PC-3 (cell line): ENCODE measurements at regions not wholly inside any gene's neighbourhood (a gene's known extent, or its start where the extent isn't known, plus 50 kb on each side); places are given as distances from the start of the nearest gene placed in this dataset.

Experiments used
- ATAC-seq: fragments of 200-7000 bp; cut with Tn5 transposase; 2 replicates; pipeline ENCODE4 v1.9.1; 2020; ENCODE audit warnings: mild to moderate bottlenecking, moderate library complexity
- BruUV-seq: library from RNA; stranded (reverse); fragments of 400-500 nt; replicated peaks from 2 replicates; lab custom pipeline; 2021; lab: Mats Ljungman, UMichigan
- CTCF ChIA-PET: fragments of 300-600 bp; sonication (Branson Sonifier 250); formaldehyde crosslinking; loops from one replicate; lab custom pipeline; 2022; ENCODE audit warnings: antibody characterized with exemption; lab: Charles Lee
- POLR2A ChIA-PET: fragments of 300-600 bp; sonication (Branson Sonifier 250); formaldehyde crosslinking; loops from one replicate; lab custom pipeline; 2022; ENCODE audit warnings: antibody characterized with exemption; ENCODE audit not compliant: unreplicated experiment; lab: Charles Lee
- DNase-seq: peaks from one replicate; pipeline ENCODE4 v3.0.0-alpha.2; 2015
- H2AFZ ChIP-seq: fragments of 300-600 bp; sonication (generic); 2 replicates; pipeline ENCODE4 v1.6.0; 2016; ENCODE audit warnings: antibody characterized with exemption, low read length
- H3F3A ChIP-seq: fragments of 300-600 bp; sonication (generic); one replicate; pipeline ENCODE4 v1.6.0; 2017; ENCODE audit warnings: antibody characterized with exemption, low read length, control low read depth, mild to moderate bottlenecking; ENCODE audit not compliant: unreplicated experiment
- H3K27ac ChIP-seq: fragments of 300-600 bp; sonication (generic); 2 replicates; pipeline ENCODE4 v1.5.1; 2016; ENCODE audit warnings: mild to moderate bottlenecking, low read length
- H3K27me3 ChIP-seq: fragments of 300-600 bp; sonication (generic); 2 replicates; pipeline ENCODE4 v1.6.1; 2016; ENCODE audit warnings: low read length, mixed read lengths
- H3K36me3 ChIP-seq: fragments of 300-600 bp; sonication (generic); 2 replicates; pipeline ENCODE4 v1.6.1; 2016; ENCODE audit warnings: low read depth, mixed run types, low read length, mixed read lengths
- H3K4me1 ChIP-seq: fragments of 300-600 bp; sonication (generic); 2 replicates; pipeline ENCODE4 v1.5.1; 2016; ENCODE audit warnings: low read length; ENCODE audit not compliant: insufficient read depth
- H3K4me2 ChIP-seq: fragments of 300-600 bp; sonication (generic); 2 replicates; pipeline ENCODE4 v1.6.0; 2016; ENCODE audit warnings: low read length
- H3K4me3 ChIP-seq: fragments of 300-600 bp; sonication (generic); 2 replicates; pipeline ENCODE4 v1.5.1; 2016; ENCODE audit warnings: mild to moderate bottlenecking, low read length, mixed read lengths
- H3K79me2 ChIP-seq: fragments of 300-600 bp; sonication (generic); 2 replicates; pipeline ENCODE4 v1.6.1; 2017; ENCODE audit warnings: low read length, mixed read lengths
- H3K9ac ChIP-seq: fragments of 300-600 bp; sonication (generic); 2 replicates; pipeline ENCODE4 v1.6.0; 2016; ENCODE audit warnings: mild to moderate bottlenecking, low read length
- H3K9me2 ChIP-seq: fragments of 300-600 bp; sonication (generic); replicated peaks from 2 replicates; pipeline ENCODE4 v1.6.1; 2016; ENCODE audit warnings: mixed run types, low read length, mixed read lengths
- H3K9me3 ChIP-seq: fragments of 300-600 bp; sonication (generic); 2 replicates; pipeline ENCODE4 v1.6.1; 2016; ENCODE audit warnings: low read length, mixed read lengths
- H4K20me1 ChIP-seq: fragments of 300-600 bp; sonication (generic); 2 replicates; pipeline ENCODE4 v1.6.1; 2016; ENCODE audit warnings: low read length, mixed read lengths
- CTCF ChIP-seq: fragments of 300-600 bp; sonication (generic); conservative IDR thresholded peaks from 2 replicates; pipeline ENCODE4 v1.5.1; 2017; ENCODE audit warnings: antibody characterized with exemption, low read depth, mild to moderate bottlenecking, low read length
- EZH2 ChIP-seq: fragments of 300-600 bp; sonication (generic); IDR thresholded peaks from one replicate; pipeline ENCODE4 v1.6.1; 2017; ENCODE audit warnings: antibody characterized with exemption, mild to moderate bottlenecking, low read length; ENCODE audit not compliant: unreplicated experiment
- EZH2phosphoT487 ChIP-seq: fragments of 300-600 bp; sonication (generic); IDR thresholded peaks from 2 replicates; pipeline ENCODE4 v1.6.1; 2018; ENCODE audit warnings: mild to moderate bottlenecking, antibody characterized with exemption, low read length, borderline replicate concordance
- intact Hi-C: fragments of 100-400 bp; cut with micrococcal nuclease; formaldehyde crosslinking; loops from 2 replicates; pipeline ENCODE4 v1.9.0; 2023

GRCh38 chr11:116427337-116427902 is 345.4 kb downstream of the BUD13 start:
- Histone ChIP-seq H3K27me3 (peaks cover 16% of the 10 kb centered on the region), H3K4me2 (no peak overlapping the region), H3F3A (no peaks in the 10 kb centered on the region), H2AFZ (no peak overlapping the region), H3K79me2 (no peaks in the 10 kb centered on the region), H3K4me1 (no peaks in the 10 kb centered on the region), H3K9me2 (no peaks in the 10 kb centered on the region), H3K27ac (no peak overlapping the region), H3K4me3 (no peak overlapping the region), H4K20me1 (no peaks in the 10 kb centered on the region), H3K9ac (no peak overlapping the region), H3K36me3 (no peaks in the 10 kb centered on the region), H3K9me3 (no peaks in the 10 kb centered on the region)
- no peak for TF ChIP-seq CTCF
- TF ChIP-seq EZH2, result no peak
- TF ChIP-seq EZH2phosphoT487, result no peak
- POLR2A ChIA-PET, result no interaction called here
- intact Hi-C loops, result no loop called here
- ATAC-seq (no peak), DNase-seq (no peak)
- CTCF ChIA-PET, result no interaction called here
- BruUV-seq, result no TSS peak

GRCh38 chr11:116426761-116427160 is 346.0 kb downstream of the BUD13 start:
- H3F3A ChIP-seq, result no peaks in the 10 kb centered on the region
- POLR2A ChIA-PET, result interaction anchor here (0.6 kb wide), 1 partner anchor 105 kb away, joined by 5 read pairs; no protein-coding TSS in a partner anchor
- ATAC-seq (no peak), DNase-seq (no peak)
- CTCF ChIA-PET, result no interaction called here
- H3K79me2 ChIP-seq, result no peaks in the 10 kb centered on the region
- no peak overlapping the region for H3K9ac ChIP-seq
- H3K36me3 ChIP-seq, result no peaks in the 10 kb centered on the region
- no TSS peak for BruUV-seq
- H3K4me3 ChIP-seq, result no peak overlapping the region
- H3K4me2 ChIP-seq, result no peak overlapping the region
- H3K9me3 ChIP-seq, result no peaks in the 10 kb centered on the region
- no peaks in the 10 kb centered on the region for H3K4me1 ChIP-seq
- no peak overlapping the region for H3K27ac ChIP-seq
- TF ChIP-seq EZH2, result no peak
- TF ChIP-seq EZH2phosphoT487, result no peak
- no peak for TF ChIP-seq CTCF
- intact Hi-C loops, result no loop called here
- peaks cover 16% of the 10 kb centered on the region for H3K27me3 ChIP-seq
- no peaks in the 10 kb centered on the region for H4K20me1 ChIP-seq
- no peaks in the 10 kb centered on the region for H3K9me2 ChIP-seq
- H2AFZ ChIP-seq, result no peak overlapping the region

GRCh38 chr11:116424615-116425261 is 348.0 kb downstream of the BUD13 start:
- ATAC-seq (no peak), DNase-seq (no peak)
- Histone ChIP-seq H4K20me1 (no peaks in the 10 kb centered on the region), H3K27ac (no peak overlapping the region), H3K4me2 (no peak overlapping the region), H3K9ac (no peak overlapping the region), H3K36me3 (no peaks in the 10 kb centered on the region), H3K79me2 (no peaks in the 10 kb centered on the region), H3K9me3 (no peaks in the 10 kb centered on the region), H3F3A (no peaks in the 10 kb centered on the region), H3K4me1 (0 out of 2 replicates have a peak, but pooled peaks cover 2% of the 10 kb centered on the region), H3K4me3 (no peak overlapping the region), H3K27me3 (peaks cover 16% of the 10 kb centered on the region), H3K9me2 (no peaks in the 10 kb centered on the region), H2AFZ (no peak overlapping the region)
- POLR2A ChIA-PET, result no interaction called here
- TF ChIP-seq CTCF (no peak), EZH2phosphoT487 (no peak), EZH2 (no peak)
- intact Hi-C loops, result no loop called here
- BruUV-seq, result no TSS peak
- CTCF ChIA-PET, result no interaction called here
